Liver (tissue), 8 donors: ENCODE measurements at regions not wholly inside any gene's neighbourhood (a gene's known extent, or its start where the extent isn't known, plus 50 kb on each side); places are given as distances from the start of the nearest gene placed in this dataset.

Experiments
- DNase-seq: peaks from one replicate; pipeline ENCODE4 v3.0.0-alpha.2; 2017; ENCODE audit warnings: low spot score
- H3K27ac ChIP-seq, 2 donors: one replicate each; pipeline ENCODE4 v1.7.0; 2013; ENCODE audit warnings: inconsistent platforms in 2 of 2, low read length in 2 of 2, control low read depth in 1 of 2, low read depth in 1 of 2, mild to moderate bottlenecking in 1 of 2
- H3K27me3 ChIP-seq, 4 donors: one replicate each; pipeline versions ENCODE4 v1.6.1 to v1.7.0; 2013; ENCODE audit warnings: low read length in 3 of 4, inconsistent platforms in 1 of 4, mild to moderate bottlenecking in 1 of 4, moderate library complexity in 1 of 4; ENCODE audit not compliant: control insufficient read depth in 4 of 4, insufficient read depth in 4 of 4
- H3K36me3 ChIP-seq, 4 donors: one replicate each; pipeline versions ENCODE4 v1.6.1 to v1.7.0; 2013; ENCODE audit warnings: low read length in 3 of 4, mild to moderate bottlenecking in 3 of 4, low read depth in 1 of 4, moderate library complexity in 1 of 4; ENCODE audit not compliant: control insufficient read depth in 4 of 4, insufficient read depth in 3 of 4
- H3K4me1 ChIP-seq, 4 donors: one replicate each; pipeline versions ENCODE4 v1.6.1 to v1.7.0; 2013; ENCODE audit warnings: low read length in 3 of 4, mild to moderate bottlenecking in 3 of 4, moderate library complexity in 1 of 4; ENCODE audit not compliant: control insufficient read depth in 4 of 4, insufficient read depth in 4 of 4
- H3K4me3 ChIP-seq, 3 donors: one replicate each; pipeline versions ENCODE4 v1.6.1 to v1.7.0; 2013; ENCODE audit warnings: low read length in 3 of 3, control low read depth in 1 of 3, low read depth in 1 of 3, mild to moderate bottlenecking in 1 of 3
- H3K9ac ChIP-seq, 2 donors: one replicate each; pipeline ENCODE4 v1.7.0; 2013; ENCODE audit warnings: low read length in 2 of 2, mild to moderate bottlenecking in 2 of 2, moderate library complexity in 2 of 2, control low read depth in 1 of 2, low read depth in 1 of 2
- H3K9me3 ChIP-seq, 4 donors: one replicate each; pipeline versions ENCODE4 v1.6.1 to v1.7.0; 2013; ENCODE audit warnings: low read length in 3 of 4; ENCODE audit not compliant: control insufficient read depth in 4 of 4
- CTCF ChIP-seq: fragments of 150-350 bp; IDR thresholded peaks from 2 replicates; pipeline ENCODE4 v1.5.1; 2017; ENCODE audit warnings: improper control_type of control experiment, low read depth, low read length; ENCODE audit not compliant: missing input control
- EGR1 ChIP-seq, 2 donors: IDR thresholded peaks; 2 replicates each; pipeline ENCODE4 v1.6.1; 2016 to 2018; ENCODE audit warnings: antibody characterized with exemption in 2 of 2, low read depth in 2 of 2
- FOXA1 ChIP-seq: IDR thresholded peaks from 2 replicates; pipeline ENCODE4 v1.6.1; 2016; ENCODE audit warnings: antibody characterized with exemption
- FOXA2 ChIP-seq: IDR thresholded peaks from 2 replicates; pipeline ENCODE4 v1.6.1; 2016; ENCODE audit warnings: antibody characterized with exemption
- GABPA ChIP-seq, 2 donors: IDR thresholded peaks in 1 of 2; conservative IDR thresholded peaks in 1 of 2; 2 replicates each; pipeline ENCODE4 v1.6.1; 2016; ENCODE audit warnings: antibody characterized with exemption in 2 of 2, mild to moderate bottlenecking in 1 of 2, moderate library complexity in 1 of 2
- HNF4A ChIP-seq, 2 donors: conservative IDR thresholded peaks; 2 replicates each; pipeline ENCODE4 v1.6.1; 2016; ENCODE audit warnings: antibody characterized with exemption in 2 of 2, mild to moderate bottlenecking in 2 of 2
- HNF4G ChIP-seq: IDR thresholded peaks from 2 replicates; pipeline ENCODE4 v1.6.1; 2016; ENCODE audit warnings: antibody characterized with exemption
- MAX ChIP-seq: IDR thresholded peaks from 2 replicates; pipeline ENCODE4 v1.6.1; 2016; ENCODE audit warnings: antibody characterized with exemption
- NR2F2 ChIP-seq: IDR thresholded peaks from 2 replicates; pipeline ENCODE4 v1.6.1; 2016; ENCODE audit warnings: antibody characterized with exemption
- REST ChIP-seq: IDR thresholded peaks from 2 replicates; pipeline ENCODE4 v1.6.1; 2016; ENCODE audit warnings: antibody characterized with exemption, mild to moderate bottlenecking
- SP1 ChIP-seq: IDR thresholded peaks from 2 replicates; pipeline ENCODE4 v1.6.1; 2018; ENCODE audit warnings: antibody characterized with exemption, mild to moderate bottlenecking
- TAF1 ChIP-seq: conservative IDR thresholded peaks from 2 replicates; pipeline ENCODE4 v1.6.1; 2016; ENCODE audit warnings: antibody characterized with exemption, mild to moderate bottlenecking
- ZBTB33 ChIP-seq: IDR thresholded peaks from 2 replicates; pipeline ENCODE4 v1.6.1; 2016; ENCODE audit warnings: antibody characterized with exemption
- WGBS: extraction: QIAGEN DNeasy Blood & Tissue Kit; methylation state at CpG from one replicate; pipeline ENCODE4 v1.1.7; 2013; 5-methylcytosine and 5-hydroxymethylcytosine counted together
- donor health status: healthy.
- donor health status: healthy.
- donor health status: healthy.
- donor health status: healthy.
- donor health status: healthy.

- H3K27me3 ChIP-seq, result no peaks in the 10 kb centered on the region
- H3K36me3 ChIP-seq, result no peaks in the 10 kb centered on the region
- no peaks in the 10 kb centered on the region for H3K9me3 ChIP-seq
- H3K27ac ChIP-seq, result no peak overlapping the region
- no peak for TF ChIP-seq ZBTB33
- TF ChIP-seq HNF4G, result no peak
- TF ChIP-seq SP1, result no peak
- no peak for DNase-seq
- no peaks in the 10 kb centered on the region for H3K4me1 ChIP-seq
- 84% methylated on average over 3 of the region's 3 CpGs for WGBS
- no peak overlapping the region for H3K9ac ChIP-seq
- no peak overlapping the region for H3K4me3 ChIP-seq
Measured at GRCh38 chr1:232380596-232380995, 249.3 kb downstream of the SIPA1L2 start.

- Histone ChIP-seq H3K27ac (no peak overlapping the region), H3K9me3 (no peaks in the 10 kb centered on the region), H3K4me1 (no peaks in the 10 kb centered on the region), H3K27me3 (no peaks in the 10 kb centered on the region), H3K9ac (no peak overlapping the region), H3K4me3 (no peak overlapping the region), H3K36me3 (no peaks in the 10 kb centered on the region)
- no peak for DNase-seq
- no peak for TF ChIP-seq EGR1 (IDR thresholded peaks at IDR 0.05; ENCODE audit: low read depth in 2 of 2)
- TF ChIP-seq CTCF, result no peak
- no peak for TF ChIP-seq TAF1
- TF ChIP-seq FOXA2, result no peak
- TF ChIP-seq REST, result no peak
- TF ChIP-seq HNF4G, result no peak
- TF ChIP-seq FOXA1, result no peak
- no peak for TF ChIP-seq ZBTB33
- TF ChIP-seq GABPA (IDR thresholded peaks at IDR 0.05 in 1 of 2, conservative IDR thresholded peaks at IDR 0.05 in 1 of 2), result no peak
- TF ChIP-seq HNF4A (conservative IDR thresholded peaks at IDR 0.05), result no peak
- no peak for TF ChIP-seq NR2F2
- TF ChIP-seq MAX, result no peak
- WGBS, result 91% methylated on average over 3 of the region's 3 CpGs
Measured at GRCh38 chr1:232380131-232380530, 249.8 kb downstream of the SIPA1L2 start.
